ENCODE measurements at regions not wholly inside any gene's neighbourhood (a gene's known extent, or its start where the extent isn't known, plus 50 kb on each side); places are given as distances from the start of the nearest gene placed in this dataset.

- Histone ChIP-seq H3K9me3 (ENCODE audit: control extremely low read depth in 1 of 5, control insufficient read depth in 4 of 5, insufficient read depth in 2 of 5, low read depth in 1 of 5, low read length in 4 of 5) (no peaks in the 10 kb centered on the region), H3K27me3 (replicated peaks in 2 of 5; ENCODE audit: control insufficient read depth in 4 of 5, insufficient read depth in 5 of 5, low read length in 4 of 5) (no peaks in the 10 kb centered on the region), H3K4me3 (ENCODE audit: control insufficient read depth in 1 of 7, extremely low read depth in 1 of 7, insufficient read depth in 4 of 7, low read depth in 2 of 7, low read length in 6 of 7) (no peak overlapping the region), H3K36me3 (ENCODE audit: control insufficient read depth in 4 of 4, insufficient read depth in 4 of 4, low read length in 3 of 4) (no peaks in the 10 kb centered on the region), H3K4me1 (ENCODE audit: control extremely low read depth in 1 of 4, control insufficient read depth in 4 of 4, insufficient read depth in 4 of 4, low read length in 3 of 4) (peaks cover 6 to 31% (median 11%) of the 10 kb centered on the region in 4 experiments), H3K27ac (ENCODE audit: insufficient read depth in 1 of 2, low read depth in 1 of 2, low read length in 2 of 2, poor library complexity in 1 of 2, severe bottlenecking in 2 of 2) (no peak overlapping the region)
- ChIA-PET POLR2A (no interaction called here), CTCF (no interaction called here)
- WGBS (ENCODE audit: insufficient coverage) = 70% methylated on average over 4 of the region's 8 CpGs
- peak; percentile 12 to 51 (median 36) for DNase-seq
These were observed 132.2 kb upstream of the C1QTNF7 start for GRCh38 chr4:15295421-15296162.

- Histone ChIP-seq H3K36me3 (ENCODE audit: control insufficient read depth in 4 of 4, insufficient read depth in 4 of 4, low read length in 3 of 4) (no peaks in the 10 kb centered on the region), H3K4me3 (ENCODE audit: control insufficient read depth in 1 of 7, extremely low read depth in 1 of 7, insufficient read depth in 4 of 7, low read depth in 2 of 7, low read length in 6 of 7) (no peak overlapping the region), H3K4me1 (ENCODE audit: control extremely low read depth in 1 of 4, control insufficient read depth in 4 of 4, insufficient read depth in 4 of 4, low read length in 3 of 4) (peaks cover 6 to 28% (median 11%) of the 10 kb centered on the region in 4 experiments), H3K27ac (ENCODE audit: insufficient read depth in 1 of 2, low read depth in 1 of 2, low read length in 2 of 2, poor library complexity in 1 of 2, severe bottlenecking in 2 of 2) (no peak overlapping the region), H3K27me3 (replicated peaks in 2 of 5; ENCODE audit: control insufficient read depth in 4 of 5, insufficient read depth in 5 of 5, low read length in 4 of 5) (no peaks in the 10 kb centered on the region), H3K9me3 (ENCODE audit: control extremely low read depth in 1 of 5, control insufficient read depth in 4 of 5, insufficient read depth in 2 of 5, low read depth in 1 of 5, low read length in 4 of 5) (no peaks in the 10 kb centered on the region)
- WGBS (ENCODE audit: insufficient coverage) = 100% methylated on average over 1 of the region's 3 CpGs
- no peak for DNase-seq
- ChIA-PET POLR2A (no interaction called here), CTCF (interaction anchor here (1.2 kb wide), 1 partner anchor 128 kb away, joined by 3 read pairs; no protein-coding TSS in a partner anchor)
These were observed 130.5 kb upstream of the C1QTNF7 start for GRCh38 chr4:15297344-15297743.

- Histone ChIP-seq H3K27ac (ENCODE audit: insufficient read depth in 1 of 2, low read depth in 1 of 2, low read length in 2 of 2, poor library complexity in 1 of 2, severe bottlenecking in 2 of 2) (no peak overlapping the region), H3K4me3 (ENCODE audit: control insufficient read depth in 1 of 7, extremely low read depth in 1 of 7, insufficient read depth in 4 of 7, low read depth in 2 of 7, low read length in 6 of 7) (no peak overlapping the region), H3K9me3 (ENCODE audit: control extremely low read depth in 1 of 5, control insufficient read depth in 4 of 5, insufficient read depth in 2 of 5, low read depth in 1 of 5, low read length in 4 of 5) (no peaks in the 10 kb centered on the region), H3K4me1 (ENCODE audit: control extremely low read depth in 1 of 4, control insufficient read depth in 4 of 4, insufficient read depth in 4 of 4, low read length in 3 of 4) (peaks cover 0 to 10% (median 3%) of the 10 kb centered on the region in 4 experiments), H3K36me3 (ENCODE audit: control insufficient read depth in 4 of 4, insufficient read depth in 4 of 4, low read length in 3 of 4) (no peaks in the 10 kb centered on the region), H3K27me3 (replicated peaks in 2 of 5; ENCODE audit: control insufficient read depth in 4 of 5, insufficient read depth in 5 of 5, low read length in 4 of 5) (no peaks in the 10 kb centered on the region)
- WGBS (ENCODE audit: insufficient coverage) = no CpG with 5 or more reads among the region's 2 CpGs
- DNase-seq = no peak
- ChIA-PET POLR2A (no interaction called here), CTCF (interaction anchor here (1.4 kb wide), 1 partner anchor 10 kb away, joined by 3 read pairs; no protein-coding TSS in a partner anchor)
These were observed 128.2 kb upstream of the C1QTNF7 start for GRCh38 chr4:15299627-15300026.

- CTCF ChIA-PET = interaction anchor here (0.9 to 1.4 kb wide), 2 partner anchors 9 to 12 kb away, joined by 3 to 4 read pairs; no protein-coding TSS in a partner anchor
- H3K27me3 ChIP-seq (replicated peaks in 2 of 5; ENCODE audit: control insufficient read depth in 4 of 5, insufficient read depth in 5 of 5, low read length in 4 of 5) = no peaks in the 10 kb centered on the region
- H3K9me3 ChIP-seq (ENCODE audit: control extremely low read depth in 1 of 5, control insufficient read depth in 4 of 5, insufficient read depth in 2 of 5, low read depth in 1 of 5, low read length in 4 of 5) = no peaks in the 10 kb centered on the region
- WGBS (ENCODE audit: insufficient coverage) = 92% methylated on average over 2 of the region's 2 CpGs
- POLR2A ChIA-PET = no interaction called here
- no peaks in the 10 kb centered on the region for H3K4me1 ChIP-seq (ENCODE audit: control extremely low read depth in 1 of 4, control insufficient read depth in 4 of 4, insufficient read depth in 4 of 4, low read length in 3 of 4)
- no peak overlapping the region for H3K4me3 ChIP-seq (ENCODE audit: control insufficient read depth in 1 of 7, extremely low read depth in 1 of 7, insufficient read depth in 4 of 7, low read depth in 2 of 7, low read length in 6 of 7)
- H3K27ac ChIP-seq (ENCODE audit: insufficient read depth in 1 of 2, low read depth in 1 of 2, low read length in 2 of 2, poor library complexity in 1 of 2, severe bottlenecking in 2 of 2) = no peak overlapping the region
- H3K36me3 ChIP-seq (ENCODE audit: control insufficient read depth in 4 of 4, insufficient read depth in 4 of 4, low read length in 3 of 4) = no peaks in the 10 kb centered on the region
- DNase-seq = no peak
These were observed 124.7 kb upstream of the C1QTNF7 start for GRCh38 chr4:15303052-15303641.

GRCh38 chr4:15314974-15315373, 112.9 kb upstream of the C1QTNF7 start:
- POLR2A ChIA-PET = no interaction called here

GRCh38 chr4:15317246-15317645, 110.6 kb upstream of the C1QTNF7 start:
- H3K4me1 ChIP-seq (ENCODE audit: control extremely low read depth in 1 of 4, control insufficient read depth in 4 of 4, insufficient read depth in 4 of 4, low read length in 3 of 4) = no peaks in the 10 kb centered on the region
- ChIA-PET POLR2A (no interaction called here), CTCF (interaction anchor here (0.9 kb wide), 1 partner anchor 15 kb away, joined by 3 read pairs; no protein-coding TSS in a partner anchor)
- WGBS (ENCODE audit: insufficient coverage) = 100% methylated on average over 1 of the region's 3 CpGs
- H3K4me3 ChIP-seq (ENCODE audit: control insufficient read depth in 1 of 7, extremely low read depth in 1 of 7, insufficient read depth in 4 of 7, low read depth in 2 of 7, low read length in 6 of 7) = no peak overlapping the region
- no peaks in the 10 kb centered on the region for H3K27me3 ChIP-seq (replicated peaks in 2 of 5; ENCODE audit: control insufficient read depth in 4 of 5, insufficient read depth in 5 of 5, low read length in 4 of 5)
- H3K9me3 ChIP-seq (ENCODE audit: control extremely low read depth in 1 of 5, control insufficient read depth in 4 of 5, insufficient read depth in 2 of 5, low read depth in 1 of 5, low read length in 4 of 5) = no peaks in the 10 kb centered on the region
- DNase-seq = no peak
- no peak overlapping the region for H3K27ac ChIP-seq (ENCODE audit: insufficient read depth in 1 of 2, low read depth in 1 of 2, low read length in 2 of 2, poor library complexity in 1 of 2, severe bottlenecking in 2 of 2)
- H3K36me3 ChIP-seq (ENCODE audit: control insufficient read depth in 4 of 4, insufficient read depth in 4 of 4, low read length in 3 of 4) = no peaks in the 10 kb centered on the region

More at GRCh38 chr4:15314974-15315373, 112.9 kb upstream of the C1QTNF7 start:
- CTCF ChIA-PET = interaction anchor here (0.6 to 1.4 kb wide), 4 partner anchors 12 to 83 kb away, joined by 3 to 4 read pairs (median 3); no protein-coding TSS in a partner anchor
- 100% methylated on average over 1 of the region's 3 CpGs for WGBS (ENCODE audit: insufficient coverage)
- Histone ChIP-seq H3K4me1 (ENCODE audit: control extremely low read depth in 1 of 4, control insufficient read depth in 4 of 4, insufficient read depth in 4 of 4, low read length in 3 of 4) (no peaks in the 10 kb centered on the region), H3K27ac (ENCODE audit: insufficient read depth in 1 of 2, low read depth in 1 of 2, low read length in 2 of 2, poor library complexity in 1 of 2, severe bottlenecking in 2 of 2) (no peak overlapping the region), H3K4me3 (ENCODE audit: control insufficient read depth in 1 of 7, extremely low read depth in 1 of 7, insufficient read depth in 4 of 7, low read depth in 2 of 7, low read length in 6 of 7) (no peak overlapping the region), H3K36me3 (ENCODE audit: control insufficient read depth in 4 of 4, insufficient read depth in 4 of 4, low read length in 3 of 4) (no peaks in the 10 kb centered on the region), H3K27me3 (replicated peaks in 2 of 5; ENCODE audit: control insufficient read depth in 4 of 5, insufficient read depth in 5 of 5, low read length in 4 of 5) (no peaks in the 10 kb centered on the region), H3K9me3 (ENCODE audit: control extremely low read depth in 1 of 5, control insufficient read depth in 4 of 5, insufficient read depth in 2 of 5, low read depth in 1 of 5, low read length in 4 of 5) (no peaks in the 10 kb centered on the region)
- no peak for DNase-seq

Measured in common myeloid progenitor, CD34-positive (primary cell).